Calu3 (cell line): ENCODE measurements at regions not wholly inside any gene's neighbourhood (a gene's known extent, or its start where the extent isn't known, plus 50 kb on each side); places are given as distances from the start of the nearest gene placed in this dataset.

ENCODE experiments used
- BruUV-seq: library from RNA; stranded (reverse); fragments of 400-500 nt; replicated peaks from 2 replicates; lab custom pipeline; 2021; lab: Mats Ljungman, UMichigan
- CTCF ChIA-PET: fragments of 300-600 bp; sonication (Branson Sonifier 250); formaldehyde crosslinking; loops from one replicate; lab custom pipeline; 2022; ENCODE audit warnings: antibody characterized with exemption; lab: Charles Lee
- DNase-seq: peaks from one replicate; pipeline ENCODE4 v3.0.0; 2022
- H3K27ac Mint-ChIP-seq: one replicate; pipeline ENCODE4 v1.8.0; 2022; ENCODE audit warnings: mixed read lengths; ENCODE audit not compliant: unreplicated experiment
- H3K27me3 Mint-ChIP-seq: one replicate; pipeline ENCODE4 v1.8.0; 2022; ENCODE audit warnings: mixed read lengths; ENCODE audit not compliant: unreplicated experiment
- H3K36me3 Mint-ChIP-seq: one replicate; pipeline ENCODE4 v1.8.0; 2022; ENCODE audit warnings: mild to moderate bottlenecking, moderate library complexity, mixed read lengths; ENCODE audit not compliant: insufficient read depth, unreplicated experiment
- H3K4me1 Mint-ChIP-seq: one replicate; pipeline ENCODE4 v1.8.0; 2022; ENCODE audit warnings: mild to moderate bottlenecking, low read depth, mixed read lengths; ENCODE audit not compliant: unreplicated experiment
- H3K4me3 Mint-ChIP-seq: one replicate; pipeline ENCODE4 v1.8.0; 2022; ENCODE audit warnings: mild to moderate bottlenecking, low read depth, moderate library complexity, mixed read lengths; ENCODE audit not compliant: unreplicated experiment
- H3K9me3 Mint-ChIP-seq: one replicate; pipeline ENCODE4 v1.8.0; 2022; ENCODE audit warnings: low read depth, mixed read lengths; ENCODE audit not compliant: unreplicated experiment
- CTCF ChIP-seq: fragments of 200-600 bp; IDR thresholded peaks from one replicate; pipeline ENCODE4 v1.8.0; 2022; ENCODE audit warnings: antibody characterized with exemption; ENCODE audit not compliant: unreplicated experiment
- intact Hi-C: fragments of 100-400 bp; cut with micrococcal nuclease; formaldehyde crosslinking; loops from one replicate; pipeline ENCODE4 v1.10.0; 2022; ENCODE audit not compliant: unreplicated experiment

GRCh38 chr5:165497707-165498106 lies 1992.3 kb downstream of the MAT2B start:
- BruUV-seq: no TSS peak
- H3K36me3 Mint-ChIP-seq: no peaks in the 10 kb centered on the region
- peak; percentile 42 for DNase-seq
- H3K9me3 Mint-ChIP-seq: peaks cover 4% of the 10 kb centered on the region
- H3K27ac Mint-ChIP-seq: no peak overlapping the region
- intact Hi-C loops: no loop called here
- H3K27me3 Mint-ChIP-seq: no peaks in the 10 kb centered on the region
- CTCF ChIA-PET: no interaction called here
- peaks cover 10% of the 10 kb centered on the region for H3K4me1 Mint-ChIP-seq
- H3K4me3 Mint-ChIP-seq: no peak overlapping the region
- TF ChIP-seq CTCF: peak; percentile 39

GRCh38 chr5:165502893-165503691 lies 1997.7 kb downstream of the MAT2B start:
- H3K4me3 Mint-ChIP-seq: peak overlapping the region; percentile 69

GRCh38 chr5:165504674-165505073 lies 1999.3 kb downstream of the MAT2B start:
- CTCF ChIA-PET: no interaction called here
- intact Hi-C loops: no loop called here
- no TSS peak for BruUV-seq

More at GRCh38 chr5:165502893-165503691, 1997.7 kb downstream of the MAT2B start:
- Mint-ChIP-seq H3K4me1 (no peaks in the 10 kb centered on the region), H3K27ac (peak overlapping the region; percentile 58), H3K27me3 (no peaks in the 10 kb centered on the region), H3K36me3 (no peaks in the 10 kb centered on the region), H3K9me3 (peaks cover 10% of the 10 kb centered on the region)
- BruUV-seq: no TSS peak
- CTCF ChIA-PET: no interaction called here
- no peak for TF ChIP-seq CTCF
- DNase-seq: no peak
- intact Hi-C loops: no loop called here

GRCh38 chr5:165508286-165508685 lies 2002.9 kb downstream of the MAT2B start:
- H3K4me1 Mint-ChIP-seq: no peaks in the 10 kb centered on the region
- peaks cover 11% of the 10 kb centered on the region for H3K9me3 Mint-ChIP-seq
- DNase-seq: no peak
- intact Hi-C loops: no loop called here
- no peak overlapping the region for H3K27ac Mint-ChIP-seq
- no peak overlapping the region for H3K4me3 Mint-ChIP-seq
- no peaks in the 10 kb centered on the region for H3K36me3 Mint-ChIP-seq
- BruUV-seq: no TSS peak
- no peaks in the 10 kb centered on the region for H3K27me3 Mint-ChIP-seq
- no peak for TF ChIP-seq CTCF
- CTCF ChIA-PET: no interaction called here

More at GRCh38 chr5:165504674-165505073, 1999.3 kb downstream of the MAT2B start:
- Mint-ChIP-seq H3K27me3 (no peaks in the 10 kb centered on the region), H3K36me3 (no peaks in the 10 kb centered on the region), H3K27ac (no peak overlapping the region), H3K4me1 (no peaks in the 10 kb centered on the region), H3K9me3 (peaks cover 10% of the 10 kb centered on the region), H3K4me3 (no peak overlapping the region)
- no peak for DNase-seq
- no peak for TF ChIP-seq CTCF
